GM19452 (cell line): ENCODE measurements at regions not wholly inside any gene's neighbourhood (a gene's known extent, or its start where the extent isn't known, plus 50 kb on each side); places are given as distances from the start of the nearest gene placed in this dataset.
"Not testable (repeated sequence)": the region's sequence is repeated elsewhere in the genome, so short reads cannot be mapped to it uniquely, and the experiment has no call there.

Experiments
- ATAC-seq: cut with Tn5 transposase; IDR thresholded peaks from one replicate; pipeline ENCODE4 v1.9.1; 2021; ENCODE audit not compliant: unreplicated experiment

DNA sequence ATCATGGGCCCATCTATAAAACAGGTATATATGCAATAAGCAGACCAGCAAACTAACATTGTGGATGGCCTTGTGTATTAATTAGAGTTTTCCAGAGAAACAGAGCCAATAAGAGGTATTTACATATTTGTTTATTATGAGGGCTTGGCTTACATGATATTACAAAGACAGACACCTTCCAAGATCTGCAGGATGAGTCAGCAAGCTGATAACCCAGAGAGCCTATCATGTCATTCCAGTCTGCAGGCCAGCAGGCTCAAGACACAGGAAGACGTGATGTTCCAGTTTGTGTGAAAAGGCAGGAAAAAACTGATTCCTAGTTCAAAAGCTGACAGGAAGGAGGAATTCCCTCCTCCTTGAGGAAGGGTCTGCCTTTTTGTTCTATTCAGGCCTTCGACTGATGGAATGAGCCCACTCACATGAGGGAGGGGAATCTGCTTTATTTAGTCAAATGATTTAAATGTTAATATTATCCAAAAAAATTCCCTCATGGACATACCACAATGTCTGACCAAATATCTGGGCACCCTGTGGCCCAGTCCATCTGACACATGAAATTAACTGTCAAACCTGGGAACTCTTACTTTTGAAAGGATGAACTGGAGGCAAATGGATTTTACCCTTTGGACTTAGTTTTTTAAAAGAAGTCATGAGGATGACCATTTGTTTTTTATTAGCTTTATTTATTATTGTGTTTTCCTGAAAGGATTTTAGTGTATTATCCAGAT, 161.2 kb upstream of the CHD1 start:
- no peak for ATAC-seq

DNA sequence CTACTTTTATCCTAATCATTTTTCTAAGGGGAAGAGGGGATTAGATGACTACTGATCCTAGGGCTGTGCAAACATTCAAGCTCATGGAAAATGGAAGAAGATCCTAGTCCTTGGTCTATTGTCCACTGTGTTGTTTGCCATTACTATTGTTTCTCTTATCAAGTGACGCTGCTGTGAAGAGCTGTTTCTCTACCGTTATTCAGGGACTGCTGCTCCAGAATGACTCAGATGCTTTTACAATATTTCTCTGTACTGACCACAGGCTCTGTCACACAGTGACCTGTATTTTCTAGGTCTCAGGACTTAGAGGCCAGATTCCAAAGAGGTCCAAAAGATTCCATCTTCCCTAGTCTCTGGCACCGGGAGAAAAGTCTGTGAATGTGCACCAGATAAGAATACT, 159.5 kb upstream of the CHD1 start:
- no peak for ATAC-seq

DNA sequence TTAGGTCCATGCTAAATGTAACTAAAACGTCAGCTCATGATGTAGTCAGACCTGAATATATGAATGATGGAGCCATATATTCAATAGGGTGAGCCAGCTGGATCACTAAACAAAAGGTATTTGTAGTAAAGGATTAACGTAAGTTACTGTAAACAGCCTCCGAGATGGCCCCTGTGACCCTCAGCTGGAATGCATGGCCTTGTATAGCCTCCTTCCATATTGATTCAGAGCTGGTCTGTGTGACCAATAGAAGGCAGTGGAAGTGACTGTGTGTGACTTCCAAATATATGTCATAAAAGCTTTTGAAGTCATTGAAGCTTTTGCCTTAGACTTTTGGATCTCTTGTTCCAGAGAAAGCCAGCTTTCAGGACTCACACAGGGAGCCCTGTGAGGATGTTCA, 154.4 kb upstream of the CHD1 start:
- ATAC-seq, result no peak

DNA sequence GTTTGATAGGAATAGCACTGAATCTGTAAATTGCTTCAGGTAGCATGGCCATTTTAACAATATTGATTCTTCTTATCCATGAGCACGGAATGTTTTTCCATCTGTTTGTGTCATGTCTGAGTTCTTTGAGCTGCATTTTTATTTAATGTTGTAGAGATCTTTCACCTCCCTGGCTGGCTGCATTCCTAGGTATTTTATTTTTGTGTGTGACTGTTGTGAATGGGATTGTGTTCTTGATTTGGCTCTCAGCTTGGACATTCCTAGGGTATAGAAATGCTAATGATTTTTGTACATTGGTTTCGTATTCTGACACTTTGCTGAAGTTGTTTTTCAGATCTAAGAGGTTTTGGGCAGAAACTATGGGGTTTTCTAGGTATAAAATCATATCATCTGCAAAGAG, 152.9 kb upstream of the CHD1 start:
- no peak for ATAC-seq

DNA sequence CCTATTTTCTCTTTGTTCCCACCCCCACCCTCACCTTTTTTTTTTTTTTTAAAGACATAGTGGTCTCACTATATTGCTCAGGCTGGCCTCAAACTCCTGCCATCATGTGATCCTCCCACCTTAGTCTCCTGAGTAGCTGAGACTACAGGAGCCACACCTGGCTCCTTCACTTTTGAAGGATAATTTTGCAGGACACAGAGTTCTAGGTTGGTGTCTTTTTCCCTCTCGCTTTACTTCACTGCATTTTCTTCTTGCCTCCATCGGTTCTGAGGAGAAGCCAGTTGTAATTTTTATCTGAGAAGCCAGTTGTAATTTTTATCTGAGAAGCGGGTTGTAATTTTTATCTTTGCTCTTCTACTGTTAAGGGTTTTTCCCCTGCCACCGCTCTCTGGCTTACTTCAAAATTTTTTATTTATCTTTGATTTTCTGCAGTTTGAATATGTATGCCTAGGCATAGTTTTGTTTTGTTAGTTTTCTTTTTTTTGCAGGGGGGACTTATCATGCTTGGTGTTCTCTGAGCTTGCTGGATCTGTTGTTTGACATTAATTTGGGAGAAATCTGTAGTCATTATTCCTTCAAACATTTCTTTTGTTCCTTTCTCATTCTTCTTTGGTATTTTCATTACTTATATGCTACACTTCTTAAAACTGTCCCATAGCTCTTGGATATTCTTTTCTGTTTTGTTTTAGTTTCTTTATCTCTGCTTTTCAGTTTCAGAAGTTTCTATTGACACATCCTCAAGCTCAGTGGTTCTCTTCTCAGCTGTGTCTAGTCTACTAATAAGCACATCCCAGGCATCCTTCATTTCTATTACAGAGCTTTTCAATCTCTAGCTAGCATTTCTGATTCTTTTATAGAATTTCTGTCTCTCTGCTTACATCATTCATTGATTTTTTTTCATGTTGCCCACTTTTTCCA, 148.2 kb upstream of the CHD1 start:
- no peak for ATAC-seq

DNA sequence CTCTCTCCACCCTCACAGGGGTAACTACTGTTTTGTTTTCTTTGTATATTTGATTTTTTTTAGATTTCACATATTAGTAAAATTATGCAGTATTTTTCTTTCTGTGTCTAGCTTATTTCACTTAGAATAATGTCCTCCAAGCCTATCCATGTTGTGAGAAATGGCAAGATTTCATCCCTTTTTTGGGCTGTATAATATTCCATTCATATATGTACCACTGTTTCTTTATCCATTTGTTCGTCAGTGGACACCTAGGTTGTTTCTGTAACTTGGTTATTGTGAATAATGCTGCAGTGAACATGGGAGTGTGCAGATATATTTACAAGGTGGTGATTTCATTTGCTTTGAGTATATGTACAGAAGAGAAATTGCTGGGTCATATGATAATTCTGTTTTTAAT, 144.0 kb upstream of the CHD1 start:
- ATAC-seq, result no peak

GRCh38 chr5:99070822-99071221, 142.0 kb upstream of the CHD1 start:
- no peak for ATAC-seq

- ATAC-seq, result no peak
Observed at GRCh38 chr5:99070362-99070761, 141.6 kb upstream of the CHD1 start.

DNA sequence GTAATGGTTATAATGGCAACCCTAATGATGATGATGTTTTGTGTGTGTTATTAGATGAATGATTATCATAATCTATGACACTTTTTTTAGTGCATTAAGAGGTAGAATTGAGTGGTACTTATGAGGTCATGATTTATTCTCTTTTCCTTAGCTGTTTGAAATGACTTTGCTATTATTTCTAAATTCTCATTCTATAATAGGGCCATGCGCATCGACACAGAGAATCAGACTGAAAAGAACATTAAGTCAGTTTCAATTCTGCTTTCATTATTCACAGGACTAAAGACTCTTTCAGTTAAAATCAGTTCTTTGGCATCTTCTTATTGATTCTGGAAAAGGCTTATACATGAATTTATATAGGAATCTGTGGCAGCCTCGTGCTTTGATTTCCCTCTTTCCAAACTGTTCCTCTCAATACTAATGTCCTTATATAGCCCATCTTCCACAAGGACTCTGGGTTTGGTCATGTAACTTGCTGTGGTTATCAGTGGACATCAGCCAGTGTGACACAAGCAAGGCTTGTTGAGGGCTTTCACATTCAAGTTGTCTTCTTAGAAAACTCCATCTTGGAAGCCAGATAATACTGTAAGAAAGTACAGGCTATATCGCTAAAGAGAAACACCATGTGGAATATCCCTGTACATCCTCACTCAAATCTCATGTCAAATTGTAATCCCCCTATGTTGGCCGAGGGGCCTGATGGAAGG, 140.3 kb upstream of the CHD1 start:
- ATAC-seq, result peak; percentile 63

DNA sequence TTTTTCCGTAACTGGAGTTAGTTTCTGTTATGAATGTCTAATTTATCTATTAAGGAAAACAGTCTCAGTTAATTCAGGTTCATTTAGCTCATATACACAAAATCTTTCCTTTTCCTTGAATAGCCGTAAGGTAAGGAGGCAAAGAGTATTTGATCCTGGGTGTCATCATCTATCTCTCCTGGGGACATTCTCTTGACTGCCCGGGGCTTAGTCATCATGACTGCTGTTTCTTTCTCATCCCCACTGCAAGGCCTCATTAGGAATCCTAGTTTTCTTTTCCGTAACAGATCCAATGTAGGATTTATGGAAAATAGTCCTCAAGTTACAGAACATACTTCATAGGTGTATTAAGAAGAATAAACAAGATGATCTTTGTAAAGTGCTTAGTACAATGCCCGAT, 134.9 kb upstream of the CHD1 start:
- ATAC-seq, result no peak

DNA sequence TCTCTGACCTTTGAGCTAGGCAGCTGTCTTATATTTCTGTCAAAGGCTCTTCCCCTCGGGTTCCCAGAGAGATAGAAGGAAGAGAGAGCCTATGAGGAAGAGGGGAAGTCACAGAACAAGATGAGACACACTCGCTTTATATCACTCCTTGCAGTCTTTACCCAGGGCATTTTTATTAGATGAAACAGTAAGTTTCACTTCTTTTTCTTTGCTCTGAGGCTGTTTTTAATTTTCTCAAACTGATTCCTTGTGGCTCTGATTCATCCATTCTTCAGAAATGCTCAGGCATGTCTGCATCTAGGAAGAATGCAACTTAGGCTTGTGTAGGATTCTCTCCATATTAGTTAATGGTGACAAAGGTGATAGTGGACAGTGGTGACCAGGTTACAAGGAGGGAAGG, 132.9 kb upstream of the CHD1 start:
- no peak for ATAC-seq

DNA sequence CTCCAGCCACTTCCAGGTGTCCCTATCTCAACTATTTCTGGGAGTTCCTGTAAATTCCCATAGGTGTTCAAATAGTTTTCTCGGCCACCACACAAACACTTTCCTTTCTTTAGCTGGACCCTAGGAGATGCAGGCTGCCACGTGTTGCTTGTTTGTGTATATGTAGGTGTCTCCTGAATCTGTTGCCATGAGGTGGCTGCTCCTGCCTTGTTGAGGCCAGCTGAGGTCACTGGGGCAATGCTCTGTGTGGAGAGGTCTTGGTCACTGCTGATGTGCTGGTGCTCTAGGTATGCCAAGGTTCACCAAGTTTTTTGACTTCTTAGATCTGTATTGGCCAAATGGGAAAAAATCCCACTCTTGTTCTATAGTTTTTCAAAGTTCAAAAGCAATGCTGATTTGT, 132.5 kb upstream of the CHD1 start:
- no peak for ATAC-seq

GRCh38 chr5:99060306-99061261, 131.8 kb upstream of the CHD1 start:
- ATAC-seq, result peak; percentile 55

DNA sequence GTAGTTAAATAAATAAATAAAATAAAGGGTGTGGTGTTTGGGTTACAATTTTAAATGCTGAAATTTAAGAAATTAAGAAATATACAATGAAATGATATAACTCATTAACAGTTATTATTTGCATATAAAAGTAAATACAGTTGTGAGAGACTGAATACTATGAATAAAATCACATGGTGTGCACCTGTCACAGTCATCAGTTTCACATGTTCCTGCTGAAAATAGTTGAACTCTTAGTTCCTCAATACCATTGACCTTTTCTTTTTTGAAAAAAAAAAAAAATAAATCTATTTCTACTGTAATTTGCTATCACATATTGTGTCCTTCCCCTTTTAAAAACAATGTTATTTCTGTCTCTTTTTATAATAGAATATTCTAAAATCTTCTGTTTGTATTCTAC, 130.9 kb upstream of the CHD1 start:
- peak; percentile 70 for ATAC-seq

DNA sequence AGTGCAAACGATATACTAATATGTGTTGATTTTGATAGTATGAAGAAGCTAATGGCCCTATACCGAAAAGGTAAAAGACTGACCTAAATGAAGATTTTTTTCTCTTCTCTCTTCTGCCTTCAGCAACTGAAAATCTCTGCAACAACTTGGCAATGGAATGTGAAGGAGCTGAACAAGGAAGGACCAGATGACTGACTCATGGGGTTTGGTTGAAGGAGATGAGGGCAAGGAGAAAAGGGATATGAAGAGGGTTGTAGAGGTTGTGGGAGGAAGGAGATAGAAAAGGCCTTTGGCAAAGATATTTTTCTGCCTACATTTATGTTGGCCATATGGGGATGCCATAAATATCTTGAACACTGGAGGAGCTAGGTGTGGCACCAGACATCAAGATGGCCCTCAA, 129.7 kb upstream of the CHD1 start:
- ATAC-seq, result no peak

GRCh38 chr5:99054972-99055371, 126.2 kb upstream of the CHD1 start:
- no peak for ATAC-seq

GRCh38 chr5:99045871-99046270, 117.1 kb upstream of the CHD1 start:
- no peak for ATAC-seq

DNA sequence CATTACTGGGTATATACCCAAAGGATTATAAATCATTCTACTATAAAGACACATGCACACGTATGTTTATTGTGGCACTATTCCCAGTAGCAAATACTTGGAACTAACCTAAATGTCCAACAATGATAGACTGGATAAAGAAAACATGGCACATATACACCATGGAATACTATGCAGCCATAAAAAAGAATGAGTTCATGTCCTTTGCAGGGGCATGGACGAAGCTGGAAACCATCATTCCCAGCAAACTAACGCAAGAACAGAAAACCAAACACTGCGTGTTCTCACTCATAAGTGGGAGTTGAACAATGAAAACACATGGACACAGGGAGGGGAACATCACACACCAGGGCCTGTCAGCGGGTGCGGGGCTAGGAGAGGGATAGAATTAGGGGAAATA, 114.5 kb upstream of the CHD1 start:
- ATAC-seq, result not testable (repeated sequence)

DNA sequence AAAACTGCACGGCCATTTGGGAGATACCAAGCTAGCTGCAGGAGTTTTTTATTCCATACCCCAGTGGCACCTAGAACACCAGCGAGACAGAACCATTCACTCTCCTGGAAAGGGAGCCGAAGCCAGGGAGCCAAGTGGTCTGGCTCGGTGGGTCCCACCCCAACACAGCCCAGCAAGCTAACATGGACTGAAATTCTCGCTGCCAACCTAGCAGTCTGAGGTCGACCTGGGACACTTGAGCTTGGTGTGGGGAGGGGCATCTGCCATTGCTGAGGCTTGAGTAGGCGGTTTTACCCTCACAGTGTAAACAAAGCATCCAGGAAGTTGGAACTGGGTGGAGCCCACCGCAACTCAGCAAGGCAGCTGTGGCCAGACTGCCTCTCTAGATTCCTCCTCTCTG, 108.9 kb upstream of the CHD1 start:
- no peak for ATAC-seq

DNA sequence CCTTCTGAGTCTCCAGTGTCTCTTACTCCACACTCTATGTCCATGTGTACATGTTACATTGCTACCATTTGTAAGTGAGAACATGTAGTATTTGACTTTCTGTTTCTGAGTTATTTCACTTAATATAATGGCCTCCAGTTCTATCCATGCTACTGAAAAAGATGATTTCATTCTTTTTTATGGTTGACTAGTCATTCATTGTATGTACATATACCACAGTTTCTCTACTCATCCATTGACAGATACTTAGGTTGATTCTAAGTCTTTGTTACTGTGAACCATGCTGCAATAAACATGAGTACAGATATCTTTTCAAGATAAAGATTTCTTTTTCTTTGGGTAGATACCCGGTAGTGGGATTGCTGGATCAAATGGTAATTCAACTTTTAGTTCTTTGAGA, 107.1 kb upstream of the CHD1 start:
- ATAC-seq, result no peak

GRCh38 chr5:99034336-99034735, 105.5 kb upstream of the CHD1 start:
- ATAC-seq, result no peak
